Transverse colon (tissue), 3 donors: ENCODE measurements at regions not wholly inside any gene's neighbourhood (a gene's known extent, or its start where the extent isn't known, plus 50 kb on each side); places are given as distances from the start of the nearest gene placed in this dataset.
"Not testable (repeated sequence)": the region's sequence is repeated elsewhere in the genome, so short reads cannot be mapped to it uniquely, and the experiment has no call there.

ENCODE experiments used
- CTCF ChIP-seq, 5 experiments: fragments of 200-600 bp in 3 of 5; fragments of 450-650 bp in 2 of 5; sonication (generic) in 3 of 5; IDR thresholded peaks; 1 replicate in 2 of 5; 2 replicates in 3 of 5; pipeline ENCODE4 v1.5.1; 2016 to 2017; ENCODE audit warnings: antibody characterized with exemption in 5 of 5, inconsistent platforms in 3 of 5, mild to moderate bottlenecking in 2 of 5, moderate library complexity in 1 of 5
- EP300 ChIP-seq: sonication (generic); formaldehyde crosslinking; IDR thresholded peaks from one replicate; pipeline ENCODE4 v1.6.1; 2017; ENCODE audit warnings: antibody characterized with exemption, low read depth

- not testable (repeated sequence) for TF ChIP-seq EP300; CTCF (IDR thresholded peaks at IDR 0.05)
Measured at GRCh38 chr18:4917509-4917908, 279.5 kb downstream of the AKAIN1 start.
